HepG2 (cell line): ENCODE measurements at regions not wholly inside any gene's neighbourhood (a gene's known extent, or its start where the extent isn't known, plus 50 kb on each side); places are given as distances from the start of the nearest gene placed in this dataset.

Experiments used
- ATAC-seq: fragments of 200-7000 bp; cut with Tn5 transposase; 3 replicates; pipeline ENCODE4 v1.9.1; 2020; ENCODE audit warnings: mild to moderate bottlenecking, moderate library complexity
- BruUV-seq: library from RNA; stranded (reverse); fragments of 400-500 nt; replicated peaks from 2 replicates; lab custom pipeline; 2021; lab: Mats Ljungman, UMichigan
- CTCF ChIA-PET: fragments of 300-600 bp; formaldehyde crosslinking; extraction: SDS; loops from one replicate; lab custom pipeline; 2021; ENCODE audit warnings: low total read pairs, inconsistent platforms, low intra/inter-chr PET ratio; lab: Yijun Ruan, JAX
- POLR2A ChIA-PET: fragments of 350-600 bp; sonication (Branson Sonifier 250); formaldehyde crosslinking; loops from one replicate; lab custom pipeline; 2020; ENCODE audit warnings: antibody characterized with exemption, inconsistent platforms; lab: Yijun Ruan, JAX
- DNase-seq: peaks from one replicate; pipeline ENCODE4 v3.0.0-alpha.2; 2015; ENCODE audit warnings: low spot score
- FAIRE-seq: peaks from 3 replicates; lab custom pipeline; 2011; peaks lifted over from hg19 to GRCh38; lab: Jason Lieb, UNC
- H2AFZ ChIP-seq: one replicate; pipeline ENCODE4 v1.6.1; 2011; ENCODE audit warnings: low read length, inconsistent platforms
- H3K27ac ChIP-seq: fragments of 300-600 bp; 3 replicates; pipeline ENCODE4 v1.8.0; 2011; ENCODE audit warnings: mixed run types, mild to moderate bottlenecking, mixed read lengths, low read length, inconsistent platforms; ENCODE audit not compliant: insufficient read depth; ENCODE audit errors: extremely low read length
- H3K27me3 ChIP-seq, 2 experiments: fragments of 200-600 bp in 1 of 2; 2 replicates in 1 of 2; 3 replicates in 1 of 2; pipeline versions ENCODE4 v1.6.0 to v1.8.0; 2011; ENCODE audit warnings: low read length in 2 of 2, mild to moderate bottlenecking in 2 of 2, moderate library complexity in 2 of 2, inconsistent platforms in 1 of 2; ENCODE audit not compliant: insufficient read depth in 2 of 2, control insufficient read depth in 1 of 2
- H3K36me3 ChIP-seq, 2 experiments: fragments of 200-600 bp in 1 of 2; replicated peaks in 1 of 2; 2 replicates in 1 of 2; 3 replicates in 1 of 2; pipeline versions ENCODE4 v1.5.1 to v1.8.0; 2011; ENCODE audit warnings: low read length in 2 of 2, inconsistent platforms in 1 of 2; ENCODE audit not compliant: insufficient read depth in 2 of 2, control insufficient read depth in 1 of 2
- H3K4me1 ChIP-seq: 2 replicates; pipeline ENCODE4 v1.5.1; 2012; ENCODE audit warnings: low read length, inconsistent platforms; ENCODE audit not compliant: insufficient read depth
- H3K4me2 ChIP-seq: 2 replicates; pipeline ENCODE4 v1.6.0; 2011; ENCODE audit warnings: low read depth, low read length, inconsistent platforms
- H3K4me3 ChIP-seq, 3 experiments: fragments of 200-600 bp in 1 of 3; sonication (generic), shearing (Covaris generic) in 1 of 3; replicated peaks in 1 of 3; 2 replicates each; pipeline ENCODE4 v1.5.1; 2011 to 2016; ENCODE audit warnings: low read length in 3 of 3, inconsistent platforms in 2 of 3, low read depth in 2 of 3, mild to moderate bottlenecking in 2 of 3, control low read depth in 1 of 3, mixed read lengths in 1 of 3; ENCODE audit not compliant: insufficient read depth in 1 of 3
- H3K79me2 ChIP-seq: one replicate; pipeline ENCODE4 v1.6.1; 2011; ENCODE audit warnings: low read length, inconsistent platforms; ENCODE audit not compliant: insufficient read depth
- H3K9ac ChIP-seq: 2 replicates; pipeline ENCODE4 v1.6.0; 2011; ENCODE audit warnings: mild to moderate bottlenecking, low read depth, low read length, inconsistent platforms; ENCODE audit not compliant: insufficient read depth
- H3K9me3 ChIP-seq: 2 replicates; pipeline ENCODE4 v1.5.1; 2012; ENCODE audit warnings: mild to moderate bottlenecking, low read length
- H4K20me1 ChIP-seq: 2 replicates; pipeline ENCODE4 v1.6.0; 2011; ENCODE audit warnings: inconsistent platforms, mild to moderate bottlenecking, low read length, moderate library complexity; ENCODE audit not compliant: insufficient read depth
- ATF1 ChIP-seq: IDR thresholded peaks from 2 replicates; pipeline ENCODE4 v1.6.1; 2016; ENCODE audit warnings: mild to moderate bottlenecking, control low read depth
- BCL6 ChIP-seq: IDR thresholded peaks from 2 replicates; pipeline ENCODE4 v1.6.1; 2016; ENCODE audit warnings: missing genetic modification reagents, missing compliant biosample characterization
- CCAR2 ChIP-seq: fragments of 200-400 bp; formaldehyde crosslinking; optimal IDR thresholded peaks from 2 replicates; pipeline ENCODE3; 2018; ENCODE audit warnings: low read depth, mild to moderate bottlenecking, low read length, moderate library complexity
- ELF3 ChIP-seq: IDR thresholded peaks from 2 replicates; pipeline ENCODE4 v1.6.1; 2016; ENCODE audit warnings: missing genetic modification reagents, missing compliant biosample characterization
- FOXA3 ChIP-seq: IDR thresholded peaks from 2 replicates; pipeline ENCODE4 v1.6.1; 2016; ENCODE audit warnings: missing genetic modification reagents, missing compliant biosample characterization
- MYPOP ChIP-seq: sonication (generic); formaldehyde crosslinking; IDR thresholded peaks from 2 replicates; pipeline ENCODE4 v1.8.1; 2023; ENCODE audit warnings: mild to moderate bottlenecking, moderate library complexity, missing genetic modification reagents
- NRL ChIP-seq: sonication (generic); formaldehyde crosslinking; IDR thresholded peaks from 2 replicates; pipeline ENCODE4 v1.5.0; 2020; ENCODE audit warnings: missing genetic modification reagents, mild to moderate bottlenecking, moderate library complexity, borderline replicate concordance
- RARA ChIP-seq: IDR thresholded peaks from 2 replicates; pipeline ENCODE4 v1.6.1; 2016; ENCODE audit warnings: missing genetic modification reagents, missing compliant biosample characterization
- RFX1 ChIP-seq: fragments of 450-650 bp; IDR thresholded peaks from 2 replicates; pipeline ENCODE4 v1.6.1; 2017
- RXRA ChIP-seq: sonication (generic); formaldehyde crosslinking; IDR thresholded peaks from 2 replicates; pipeline ENCODE4 v1.5.1; 2020; ENCODE audit warnings: missing genetic modification reagents
- SOX13 ChIP-seq, 3 experiments: fragments of 450-650 bp in 1 of 3; sonication (generic) in 1 of 3; formaldehyde crosslinking in 1 of 3; IDR thresholded peaks in 2 of 3; conservative IDR thresholded peaks in 1 of 3; 2 replicates each; pipeline versions ENCODE4 v1.5.0 to v1.6.1; 2016 to 2020; ENCODE audit warnings: antibody characterized with exemption in 1 of 3, mild to moderate bottlenecking in 1 of 3, missing compliant biosample characterization in 1 of 3, missing genetic modification reagents in 1 of 3, moderate library complexity in 1 of 3
- SOX5 ChIP-seq: IDR thresholded peaks from 2 replicates; pipeline ENCODE4 v1.6.1; 2016; ENCODE audit warnings: borderline replicate concordance
- TFE3 ChIP-seq: IDR thresholded peaks from 2 replicates; pipeline ENCODE4 v1.6.1; 2016
- ZNF350 ChIP-seq: sonication (generic); formaldehyde crosslinking; IDR thresholded peaks from 2 replicates; pipeline ENCODE4 v1.4.0; 2020; ENCODE audit warnings: mild to moderate bottlenecking, low read depth, missing genetic modification reagents, borderline replicate concordance
- ZNF788 ChIP-seq: sonication (generic); formaldehyde crosslinking; IDR thresholded peaks from 2 replicates; pipeline ENCODE4 v1.5.0; 2020; ENCODE audit warnings: mild to moderate bottlenecking, missing genetic modification reagents, borderline replicate concordance
- WGBS: methylation state at CpG from one replicate; pipeline ENCODE4 v1.1.6; 2017; ENCODE audit warnings: low lambda C conversion rate; 5-methylcytosine and 5-hydroxymethylcytosine counted together
- in situ Hi-C: cut with HindIII; loops from 2 replicates; pipeline ENCODE4 v1.10.0; 2017; ENCODE audit warnings: low pct_unique_long_range_greater_than_20kb; ENCODE audit not compliant: extremely low pct_ligation_motif_present
- intact Hi-C: fragments of 100-400 bp; cut with micrococcal nuclease; formaldehyde crosslinking; loops from one replicate; pipeline ENCODE4 v1.10.0; 2022; ENCODE audit not compliant: unreplicated experiment

GRCh38 chr2:166792808-166793207 lies 95.5 kb upstream of the XIRP2 start:
- FAIRE-seq = no peak
- no peaks in the 10 kb centered on the region for H3K4me1 ChIP-seq
- H3K27me3 ChIP-seq = no peaks in the 10 kb centered on the region
- H3K9me3 ChIP-seq = no peaks in the 10 kb centered on the region
- intact Hi-C loops (no loop called here), in situ Hi-C loops (no loop called here)
- POLR2A ChIA-PET = no interaction called here
- no peak overlapping the region for H3K27ac ChIP-seq
- no peak overlapping the region for H3K4me3 ChIP-seq
- CTCF ChIA-PET = no interaction called here
- TF ChIP-seq TFE3 (CRISPR knock-in tag) (no peak), ZNF350 (CRISPR knock-in tag) (no peak), CCAR2 (no peak), NRL (CRISPR knock-in tag) (no peak)
- no TSS peak for BruUV-seq
- H3K36me3 ChIP-seq = no peaks in the 10 kb centered on the region
- DNase-seq = no peak
- no peak for ATAC-seq
- no peaks in the 10 kb centered on the region for H3K79me2 ChIP-seq
- 19% methylated on average over 3 of the region's 3 CpGs for WGBS
- H2AFZ ChIP-seq = no peak overlapping the region
- H3K9ac ChIP-seq = no peak overlapping the region
- H4K20me1 ChIP-seq = no peaks in the 10 kb centered on the region
- H3K4me2 ChIP-seq = no peak overlapping the region

GRCh38 chr2:166786707-166787106 lies 101.6 kb upstream of the XIRP2 start:
- Histone ChIP-seq H3K4me2 (peak overlapping the region; percentile 20; the same call in 1 of the 2 replicates), H2AFZ (no peak overlapping the region), H3K79me2 (no peaks in the 10 kb centered on the region), H3K9me3 (no peaks in the 10 kb centered on the region), H3K4me3 (no peak overlapping the region), H3K27me3 (no peaks in the 10 kb centered on the region), H3K36me3 (no peaks in the 10 kb centered on the region), H3K27ac (no peak overlapping the region), H4K20me1 (no peaks in the 10 kb centered on the region), H3K9ac (no peak overlapping the region), H3K4me1 (peaks cover 55% of the 10 kb centered on the region)
- intact Hi-C loops (no loop called here), in situ Hi-C loops (no loop called here)
- ATAC-seq = peak; percentile 42
- FAIRE-seq = no peak
- WGBS = 4% methylated on average over 1 of the region's 1 CpG
- peak; percentile 12 for DNase-seq
- BruUV-seq = no TSS peak
- ChIA-PET CTCF (no interaction called here), POLR2A (no interaction called here)
- peak; percentile 79 for TF ChIP-seq RARA (CRISPR knock-in tag)
- no peak for TF ChIP-seq SOX13 (IDR thresholded peaks at IDR 0.05)
- peak in 1 of 2 experiments; percentile 84; a peak in 2 of 4 replicates for TF ChIP-seq SOX13 (CRISPR knock-in tag; conservative IDR thresholded peaks at IDR 0.05 in 1 of 2, IDR thresholded peaks at IDR 0.05 in 1 of 2)
- peak; percentile 42; the same call in 1 of the 2 replicates for TF ChIP-seq FOXA3 (CRISPR knock-in tag)
- TF ChIP-seq ATF1 (CRISPR knock-in tag) = 0 out of 2 replicates have a peak, but pooled peaks have one; percentile 40
- no peak for TF ChIP-seq RXRA (CRISPR knock-in tag)
- TF ChIP-seq MYPOP (CRISPR knock-in tag) = no peak
- TF ChIP-seq BCL6 (CRISPR knock-in tag) = peak; percentile 78
- no peak for TF ChIP-seq ELF3
- TF ChIP-seq SOX5 (CRISPR knock-in tag) = peak; percentile 64; the same call in 1 of the 2 replicates
- no peak for TF ChIP-seq ZNF788 (CRISPR knock-in tag)
- no peak for TF ChIP-seq RFX1
